ENCODE measurements at regions not wholly inside any gene's neighbourhood (a gene's known extent, or its start where the extent isn't known, plus 50 kb on each side); places are given as distances from the start of the nearest gene placed in this dataset.
A peak's percentile ranks its signal among the peaks of the same experiment; 100 is the strongest.
"Not testable (repeated sequence)": the region's sequence is repeated elsewhere in the genome, so short reads cannot be mapped to it uniquely, and the experiment has no call there.

GRCh38 chr12:75953312-75953906 lies 78.2 kb downstream of the PHLDA1 start:
- no peak for DNase-seq
- H3K4me1 ChIP-seq, result no peaks in the 10 kb centered on the region

GRCh38 chr12:75951399-75952278 lies 79.9 kb downstream of the PHLDA1 start:
- H3K36me3 ChIP-seq, result no peaks in the 10 kb centered on the region
- no peaks in the 10 kb centered on the region for H3K27me3 ChIP-seq
- no peaks in the 10 kb centered on the region for H3K9me3 ChIP-seq (replicated peaks)
- H3K27ac ChIP-seq, result no peak overlapping the region
- DNase-seq, result no peak
- no peaks in the 10 kb centered on the region for H3K4me1 ChIP-seq
- no peak overlapping the region for H3K4me3 ChIP-seq

More at GRCh38 chr12:75953312-75953906, 78.2 kb downstream of the PHLDA1 start:
- H3K36me3 ChIP-seq, result no peaks in the 10 kb centered on the region
- no peak overlapping the region for H3K27ac ChIP-seq
- no peaks in the 10 kb centered on the region for H3K9me3 ChIP-seq (replicated peaks)
- no peaks in the 10 kb centered on the region for H3K27me3 ChIP-seq
- no peak overlapping the region for H3K4me3 ChIP-seq

- H3K36me3 ChIP-seq, result no peaks in the 10 kb centered on the region
- H3K4me3 ChIP-seq, result no peak overlapping the region
- H3K9me3 ChIP-seq (replicated peaks), result no peaks in the 10 kb centered on the region
- H3K4me1 ChIP-seq, result peaks cover 10% of the 10 kb centered on the region
- no peak overlapping the region for H3K27ac ChIP-seq
- H3K27me3 ChIP-seq, result no peaks in the 10 kb centered on the region
- DNase-seq, result no peak
Measured at GRCh38 chr12:75947156-75947723, 84.3 kb downstream of the PHLDA1 start.

- Histone ChIP-seq H3K4me1 (peaks cover 10% of the 10 kb centered on the region), H3K9me3 (replicated peaks) (no peaks in the 10 kb centered on the region), H3K36me3 (no peaks in the 10 kb centered on the region), H3K27ac (no peak overlapping the region), H3K27me3 (no peaks in the 10 kb centered on the region), H3K4me3 (no peak overlapping the region)
- no peak for DNase-seq
Measured at GRCh38 chr12:75945581-75945980, 86.0 kb downstream of the PHLDA1 start.

GRCh38 chr12:75944905-75945432 lies 86.6 kb downstream of the PHLDA1 start:
- Histone ChIP-seq H3K4me1 (peaks cover 10% of the 10 kb centered on the region), H3K36me3 (no peaks in the 10 kb centered on the region), H3K4me3 (no peak overlapping the region), H3K9me3 (replicated peaks) (no peaks in the 10 kb centered on the region), H3K27ac (no peak overlapping the region), H3K27me3 (no peaks in the 10 kb centered on the region)
- DNase-seq, result no peak

GRCh38 chr12:75944097-75944904 lies 87.3 kb downstream of the PHLDA1 start:
- Histone ChIP-seq H3K36me3 (no peaks in the 10 kb centered on the region), H3K4me1 (peaks cover 10% of the 10 kb centered on the region), H3K4me3 (no peak overlapping the region), H3K27ac (no peak overlapping the region), H3K9me3 (replicated peaks) (no peaks in the 10 kb centered on the region), H3K27me3 (no peaks in the 10 kb centered on the region)
- DNase-seq, result peak in 1 of 2 experiments; percentile 17

- H3K27me3 ChIP-seq, result no peaks in the 10 kb centered on the region
- DNase-seq, result no peak
- H3K27ac ChIP-seq, result no peak overlapping the region
- H3K36me3 ChIP-seq, result no peaks in the 10 kb centered on the region
- no peaks in the 10 kb centered on the region for H3K9me3 ChIP-seq (replicated peaks)
- H3K4me1 ChIP-seq, result peaks cover 10% of the 10 kb centered on the region
- H3K4me3 ChIP-seq, result no peak overlapping the region
Measured at GRCh38 chr12:75943730-75944096, 87.9 kb downstream of the PHLDA1 start.

- H3K4me3 ChIP-seq; DNase-seq; H3K9me3 ChIP-seq (replicated peaks); H3K36me3 ChIP-seq; H3K27me3 ChIP-seq; H3K27ac ChIP-seq: not testable (repeated sequence)
- peaks cover 10% of the 10 kb centered on the region for H3K4me1 ChIP-seq
Measured at GRCh38 chr12:75941661-75942060, 89.9 kb downstream of the PHLDA1 start.

DNA sequence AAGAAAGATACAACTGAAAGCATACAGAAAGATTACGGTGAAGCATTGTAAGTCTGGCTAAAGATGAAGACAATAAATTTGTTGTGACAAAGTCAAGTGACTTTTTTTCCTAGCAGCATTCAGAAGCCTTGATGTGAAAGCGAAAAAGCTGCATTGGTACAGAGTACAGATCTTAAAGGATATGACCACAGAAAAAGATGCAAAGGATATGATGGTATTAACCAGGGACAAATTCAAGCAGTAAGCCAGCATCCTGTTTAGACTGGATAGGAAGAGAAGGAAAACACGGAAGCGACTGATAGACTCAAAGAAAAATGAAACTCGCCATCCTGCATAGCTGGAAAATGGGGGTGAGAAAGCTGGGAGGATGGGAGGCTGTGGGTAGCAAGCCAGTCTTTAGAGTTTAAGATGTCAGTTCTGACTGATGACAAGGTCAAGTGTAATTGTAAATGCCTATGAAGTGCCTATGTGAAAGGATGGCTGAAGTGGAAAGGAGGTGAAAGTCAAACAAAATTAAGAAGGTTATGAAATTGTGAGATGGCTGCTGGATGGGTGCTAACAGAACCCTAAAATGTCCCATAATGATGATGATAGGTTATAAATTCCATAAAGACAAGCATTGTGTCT lies 92.4 kb downstream of the PHLDA1 start:
- no peak overlapping the region for H3K4me3 ChIP-seq
- peaks cover 6% of the 10 kb centered on the region for H3K4me1 ChIP-seq
- no peak for DNase-seq
- H3K9me3 ChIP-seq (replicated peaks), result no peaks in the 10 kb centered on the region
- no peaks in the 10 kb centered on the region for H3K27me3 ChIP-seq
- H3K27ac ChIP-seq, result no peak overlapping the region
- H3K36me3 ChIP-seq, result no peaks in the 10 kb centered on the region

GRCh38 chr12:75938189-75938588 lies 93.4 kb downstream of the PHLDA1 start:
- H3K36me3 ChIP-seq, result no peaks in the 10 kb centered on the region
- H3K27me3 ChIP-seq, result no peaks in the 10 kb centered on the region

GRCh38 chr12:75937486-75937885 lies 94.1 kb downstream of the PHLDA1 start:
- Histone ChIP-seq H3K36me3 (no peaks in the 10 kb centered on the region), H3K27me3 (no peaks in the 10 kb centered on the region), H3K27ac (no peak overlapping the region), H3K4me3 (no peak overlapping the region), H3K4me1 (no peaks in the 10 kb centered on the region), H3K9me3 (replicated peaks) (no peaks in the 10 kb centered on the region)
- no peak for DNase-seq

More at GRCh38 chr12:75938189-75938588, 93.4 kb downstream of the PHLDA1 start:
- Histone ChIP-seq H3K27ac (no peak overlapping the region), H3K9me3 (replicated peaks) (no peaks in the 10 kb centered on the region), H3K4me1 (no peaks in the 10 kb centered on the region), H3K4me3 (no peak overlapping the region)
- DNase-seq, result no peak

GRCh38 chr12:75936515-75937440 lies 94.8 kb downstream of the PHLDA1 start:
- Histone ChIP-seq H3K36me3 (no peaks in the 10 kb centered on the region), H3K4me1 (no peaks in the 10 kb centered on the region), H3K9me3 (replicated peaks) (no peaks in the 10 kb centered on the region), H3K4me3 (no peak overlapping the region), H3K27me3 (no peaks in the 10 kb centered on the region), H3K27ac (no peak overlapping the region)
- DNase-seq, result no peak

GRCh38 chr12:75935539-75936242 lies 95.9 kb downstream of the PHLDA1 start:
- Histone ChIP-seq H3K36me3 (no peaks in the 10 kb centered on the region), H3K27me3 (no peaks in the 10 kb centered on the region), H3K4me1 (no peaks in the 10 kb centered on the region), H3K9me3 (replicated peaks) (no peaks in the 10 kb centered on the region), H3K4me3 (no peak overlapping the region), H3K27ac (no peak overlapping the region)
- no peak for DNase-seq

Measured in SJCRH30 (cell line).